H9 (cell line): ENCODE measurements at regions not wholly inside any gene's neighbourhood (a gene's known extent, or its start where the extent isn't known, plus 50 kb on each side); places are given as distances from the start of the nearest gene placed in this dataset.

ENCODE experiments used
- DNase-seq: peaks from one replicate; pipeline ENCODE4 v3.0.0-alpha.2; 2017
- H2AFZ ChIP-seq: one replicate; pipeline ENCODE4 v1.6.1; 2013; ENCODE audit warnings: mild to moderate bottlenecking, low read length, control low read depth, moderate library complexity
- H2AK5ac ChIP-seq: 2 replicates; pipeline ENCODE4 v1.6.1; 2013; ENCODE audit warnings: low read length, control low read depth, mixed read lengths; ENCODE audit not compliant: insufficient read length
- H2BK120ac ChIP-seq: one replicate; pipeline ENCODE4 v1.6.1; 2013; ENCODE audit warnings: low read depth, mild to moderate bottlenecking, low read length, control low read depth, inconsistent platforms; ENCODE audit not compliant: poor library complexity, severe bottlenecking
- H2BK12ac ChIP-seq: 2 replicates; pipeline ENCODE4 v1.6.1; 2013; ENCODE audit warnings: low read length, control low read depth, mixed read lengths, low read depth; ENCODE audit not compliant: insufficient read length
- H2BK15ac ChIP-seq: 2 replicates; pipeline ENCODE4 v1.6.1; 2013; ENCODE audit warnings: low read depth, low read length, control low read depth
- H2BK20ac ChIP-seq: one replicate; pipeline ENCODE4 v1.6.1; 2013; ENCODE audit warnings: low read depth, mild to moderate bottlenecking, low read length, control low read depth, inconsistent platforms; ENCODE audit not compliant: poor library complexity, severe bottlenecking
- H2BK5ac ChIP-seq: 2 replicates; pipeline ENCODE4 v1.6.1; 2013; ENCODE audit warnings: low read length, control low read depth, mixed read lengths; ENCODE audit not compliant: insufficient read length
- H3K14ac ChIP-seq: 2 replicates; pipeline ENCODE4 v1.6.1; 2013; ENCODE audit warnings: low read length, control low read depth; ENCODE audit not compliant: insufficient read depth
- H3K18ac ChIP-seq: 2 replicates; pipeline ENCODE4 v1.6.1; 2013; ENCODE audit warnings: low read depth, mild to moderate bottlenecking, mixed read lengths, low read length, control low read depth; ENCODE audit not compliant: insufficient read length
- H3K23ac ChIP-seq: 2 replicates; pipeline ENCODE4 v1.6.1; 2013; ENCODE audit warnings: low read length, control low read depth, mixed read lengths, low read depth; ENCODE audit not compliant: insufficient read length
- H3K23me2 ChIP-seq: 2 replicates; pipeline ENCODE4 v1.6.1; 2013; ENCODE audit warnings: low read depth, mild to moderate bottlenecking, mixed read lengths, low read length, control low read depth; ENCODE audit not compliant: insufficient read length, poor library complexity, severe bottlenecking
- H3K27ac ChIP-seq: 2 replicates; pipeline ENCODE4 v1.5.1; 2013; ENCODE audit warnings: low read length, control low read depth, mixed read lengths, low read depth; ENCODE audit not compliant: insufficient read length
- H3K27me3 ChIP-seq: 2 replicates; pipeline ENCODE4 v1.6.1; 2013; ENCODE audit warnings: low read length, control low read depth, inconsistent platforms; ENCODE audit not compliant: insufficient read depth
- H3K4ac ChIP-seq: 2 replicates; pipeline ENCODE4 v1.6.1; 2013; ENCODE audit warnings: low read depth, mild to moderate bottlenecking, control low read depth, inconsistent platforms, low read length, moderate library complexity
- H3K4me1 ChIP-seq: 2 replicates; pipeline ENCODE4 v1.6.1; 2013; ENCODE audit warnings: low read length, control low read depth, inconsistent platforms; ENCODE audit not compliant: insufficient read depth
- H3K4me2 ChIP-seq: 2 replicates; pipeline ENCODE4 v1.6.1; 2013; ENCODE audit warnings: low read length, control low read depth, mixed read lengths; ENCODE audit not compliant: insufficient read length, insufficient read depth
- H3K56ac ChIP-seq: 2 replicates; pipeline ENCODE4 v1.6.1; 2013; ENCODE audit warnings: low read depth, mild to moderate bottlenecking, mixed read lengths, low read length, control low read depth; ENCODE audit not compliant: insufficient read length
- H3K79me1 ChIP-seq: 2 replicates; pipeline ENCODE4 v1.6.1; 2013; ENCODE audit warnings: low read depth, mild to moderate bottlenecking, moderate library complexity, low read length, control low read depth, inconsistent platforms; ENCODE audit not compliant: insufficient read depth, poor library complexity, severe bottlenecking
- H3K79me2 ChIP-seq: 2 replicates; pipeline ENCODE4 v1.6.1; 2013; ENCODE audit warnings: low read length, control low read depth, inconsistent platforms; ENCODE audit not compliant: insufficient read depth
- H3K9ac ChIP-seq: 2 replicates; pipeline ENCODE4 v1.6.1; 2013; ENCODE audit warnings: low read length, control low read depth, mixed read lengths; ENCODE audit not compliant: insufficient read length; ENCODE audit errors: extremely low read depth
- H3K9me3 ChIP-seq: one replicate; pipeline ENCODE4 v1.6.1; 2013; ENCODE audit warnings: low read depth, low read length, inconsistent platforms; ENCODE audit not compliant: control insufficient read depth
- H3T11ph ChIP-seq: one replicate; pipeline ENCODE4 v1.6.1; 2013; ENCODE audit warnings: mild to moderate bottlenecking, low read length, control low read depth, inconsistent platforms
- H4K20me1 ChIP-seq: one replicate; pipeline ENCODE4 v1.6.1; 2013; ENCODE audit not compliant: control insufficient read depth, insufficient read length, insufficient read depth
- H4K5ac ChIP-seq: 2 replicates; pipeline ENCODE4 v1.6.1; 2013; ENCODE audit warnings: low read depth, mild to moderate bottlenecking, mixed read lengths, low read length, control low read depth; ENCODE audit not compliant: insufficient read length
- H4K8ac ChIP-seq: replicated peaks from 2 replicates; pipeline ENCODE4 v1.6.1; 2013; ENCODE audit warnings: low read length, control low read depth, mixed read lengths, low read depth; ENCODE audit not compliant: insufficient read length
- H4K91ac ChIP-seq: 2 replicates; pipeline ENCODE4 v1.6.1; 2013; ENCODE audit warnings: low read depth, mild to moderate bottlenecking, moderate library complexity, mixed read lengths, low read length, control low read depth; ENCODE audit not compliant: insufficient read length
- H3K27ac Mint-ChIP-seq, 3 experiments: 2 replicates in 2 of 3; 3 replicates in 1 of 3; pipeline ENCODE4 v1.8.0; 2020 to 2021; ENCODE audit warnings: mixed read lengths in 3 of 3, mild to moderate bottlenecking in 1 of 3, moderate library complexity in 1 of 3
- H3K27me3 Mint-ChIP-seq: 2 replicates; pipeline ENCODE4 v1.8.0; 2021; ENCODE audit warnings: low read depth, mild to moderate bottlenecking, moderate library complexity, mixed read lengths
- H3K36me3 Mint-ChIP-seq, 3 experiments: 2 replicates in 2 of 3; 3 replicates in 1 of 3; pipeline ENCODE4 v1.8.0; 2020 to 2021; ENCODE audit warnings: low read depth in 3 of 3, mixed read lengths in 3 of 3; ENCODE audit not compliant: insufficient read depth in 1 of 3
- H3K4me1 Mint-ChIP-seq, 2 experiments: 2 replicates each; pipeline ENCODE4 v1.8.0; 2020; ENCODE audit warnings: mixed read lengths in 2 of 2
- H3K4me3 Mint-ChIP-seq, 2 experiments: 2 replicates in 1 of 2; 3 replicates in 1 of 2; pipeline ENCODE4 v1.8.0; 2020 to 2021; ENCODE audit warnings: mild to moderate bottlenecking in 2 of 2, mixed read lengths in 2 of 2, moderate library complexity in 1 of 2
- H3K9me3 Mint-ChIP-seq, 2 experiments: 2 replicates in 1 of 2; 3 replicates in 1 of 2; pipeline ENCODE4 v1.8.0; 2020; ENCODE audit warnings: mild to moderate bottlenecking in 2 of 2, mixed read lengths in 2 of 2, moderate library complexity in 1 of 2
- WGBS: extraction: QIAGEN DNeasy Blood & Tissue Kit; methylation state at CpG from one replicate; pipeline ENCODE4 v1.1.7; 2013; ENCODE audit warnings: missing lambda C conversion rate, low lambda C conversion rate, mixed read lengths; ENCODE audit not compliant: insufficient read length; ENCODE audit errors: extremely low coverage; 5-methylcytosine and 5-hydroxymethylcytosine counted together
- TF ChIP-seq, protein P1 (sequence below): fragments of 200-600 bp; sonication (generic); conservative IDR thresholded peaks from 3 replicates; pipeline ENCODE4 v1.8.0; 2021; ENCODE audit warnings: antibody characterized with exemption, mild to moderate bottlenecking

GRCh38 chr2:200063155-200063554 is 107.8 kb downstream of the MAIP1 start:
- no peak overlapping the region for H2BK12ac ChIP-seq
- peaks cover 8% of the 10 kb centered on the region in 2 experiments; a peak in 4 of 5 replicates for H3K9me3 Mint-ChIP-seq
- H3K79me1 ChIP-seq = no peaks in the 10 kb centered on the region
- H3K9ac ChIP-seq = no peak overlapping the region
- H4K8ac ChIP-seq = no peak overlapping the region
- H4K20me1 ChIP-seq = no peaks in the 10 kb centered on the region
- H3K27ac ChIP-seq = no peak overlapping the region
- no peak overlapping the region for H3T11ph ChIP-seq
- H3K4me2 ChIP-seq = no peak overlapping the region
- H3K27ac Mint-ChIP-seq = peak overlapping the region in 1 of 3 experiments; percentile 5; a peak in 1 of 7 replicates
- no peak overlapping the region for H3K14ac ChIP-seq
- no peak for DNase-seq
- H2BK5ac ChIP-seq = no peak overlapping the region
- whole genome bisulfite sequencing = no CpG with 5 or more reads among the region's 3 CpGs
- H2AFZ ChIP-seq = no peak overlapping the region
- no peak overlapping the region for H2AK5ac ChIP-seq
- H3K9me3 ChIP-seq = no peaks in the 10 kb centered on the region
- no peak overlapping the region for H2BK15ac ChIP-seq
- H3K18ac ChIP-seq = no peak overlapping the region
- H4K91ac ChIP-seq = no peak overlapping the region
- no peaks in the 10 kb centered on the region; the same call in 1 of the 2 replicates for H3K4me1 ChIP-seq
- H3K4ac ChIP-seq = no peak overlapping the region
- H3K27me3 Mint-ChIP-seq = no peaks in the 10 kb centered on the region
- H3K27me3 ChIP-seq = no peaks in the 10 kb centered on the region
- H3K36me3 Mint-ChIP-seq = peaks cover 4 to 16% (median 6%) of the 10 kb centered on the region in 3 experiments; a peak in 6 of 7 replicates
- no peak overlapping the region for H3K56ac ChIP-seq
- no peak overlapping the region for H2BK20ac ChIP-seq
- H3K23ac ChIP-seq = no peak overlapping the region
- H3K79me2 ChIP-seq = no peaks in the 10 kb centered on the region
- no peaks in the 10 kb centered on the region for H3K23me2 ChIP-seq
- TF ChIP-seq, protein P1, sequence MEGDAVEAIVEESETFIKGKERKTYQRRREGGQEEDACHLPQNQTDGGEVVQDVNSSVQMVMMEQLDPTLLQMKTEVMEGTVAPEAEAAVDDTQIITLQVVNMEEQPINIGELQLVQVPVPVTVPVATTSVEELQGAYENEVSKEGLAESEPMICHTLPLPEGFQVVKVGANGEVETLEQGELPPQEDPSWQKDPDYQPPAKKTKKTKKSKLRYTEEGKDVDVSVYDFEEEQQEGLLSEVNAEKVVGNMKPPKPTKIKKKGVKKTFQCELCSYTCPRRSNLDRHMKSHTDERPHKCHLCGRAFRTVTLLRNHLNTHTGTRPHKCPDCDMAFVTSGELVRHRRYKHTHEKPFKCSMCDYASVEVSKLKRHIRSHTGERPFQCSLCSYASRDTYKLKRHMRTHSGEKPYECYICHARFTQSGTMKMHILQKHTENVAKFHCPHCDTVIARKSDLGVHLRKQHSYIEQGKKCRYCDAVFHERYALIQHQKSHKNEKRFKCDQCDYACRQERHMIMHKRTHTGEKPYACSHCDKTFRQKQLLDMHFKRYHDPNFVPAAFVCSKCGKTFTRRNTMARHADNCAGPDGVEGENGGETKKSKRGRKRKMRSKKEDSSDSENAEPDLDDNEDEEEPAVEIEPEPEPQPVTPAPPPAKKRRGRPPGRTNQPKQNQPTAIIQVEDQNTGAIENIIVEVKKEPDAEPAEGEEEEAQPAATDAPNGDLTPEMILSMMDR = no peak
- peaks cover 6 to 16% of the 10 kb centered on the region in 2 experiments for H3K4me1 Mint-ChIP-seq
- H2BK120ac ChIP-seq = no peak overlapping the region
- no peak overlapping the region for H3K4me3 Mint-ChIP-seq
- no peak overlapping the region for H4K5ac ChIP-seq
